ENCODE measurements at regions not wholly inside any gene's neighbourhood (a gene's known extent, or its start where the extent isn't known, plus 50 kb on each side); places are given as distances from the start of the nearest gene placed in this dataset.

- TF ChIP-seq CTCF (IDR thresholded peaks at IDR 0.05; ENCODE audit: low read depth, low read length) = no peak
- no peak for DNase-seq
- Histone ChIP-seq H3K36me3 (no peaks in the 10 kb centered on the region), H3K9me3 (no peaks in the 10 kb centered on the region), H3K4me3 (ENCODE audit: low read depth, low read length) (no peak overlapping the region), H3K27me3 (no peaks in the 10 kb centered on the region), H3K4me1 (no peaks in the 10 kb centered on the region)
These were observed 102.8 kb upstream of the TFAP2D start for GRCh38 chr6:50610562-50610961.

- no peak for TF ChIP-seq CTCF (IDR thresholded peaks at IDR 0.05; ENCODE audit: low read depth, low read length)
- H3K27me3 ChIP-seq = no peaks in the 10 kb centered on the region
- H3K4me1 ChIP-seq = no peaks in the 10 kb centered on the region
- no peak overlapping the region for H3K4me3 ChIP-seq (ENCODE audit: low read depth, low read length)
- no peaks in the 10 kb centered on the region for H3K36me3 ChIP-seq
- no peak for DNase-seq
- H3K9me3 ChIP-seq = no peaks in the 10 kb centered on the region; the same call in 1 of the 2 replicates
These were observed 77.9 kb upstream of the TFAP2D start for GRCh38 chr6:50635429-50635828.

GRCh38 chr6:50637267-50637666 is 76.1 kb upstream of the TFAP2D start:
- H3K9me3 ChIP-seq = no peaks in the 10 kb centered on the region; the same call in 1 of the 2 replicates
- H3K4me3 ChIP-seq (ENCODE audit: low read depth, low read length) = no peak overlapping the region
- no peaks in the 10 kb centered on the region for H3K4me1 ChIP-seq
- H3K27me3 ChIP-seq = no peaks in the 10 kb centered on the region
- no peaks in the 10 kb centered on the region for H3K36me3 ChIP-seq
- no peak for TF ChIP-seq CTCF (IDR thresholded peaks at IDR 0.05; ENCODE audit: low read depth, low read length)
- DNase-seq = no peak

- H3K4me1 ChIP-seq = peaks cover 3% of the 10 kb centered on the region; the same call in 1 of the 2 replicates
- no peaks in the 10 kb centered on the region for H3K27me3 ChIP-seq
- no peak overlapping the region for H3K4me3 ChIP-seq (ENCODE audit: low read depth, low read length)
- no peaks in the 10 kb centered on the region for H3K9me3 ChIP-seq
- no peak for DNase-seq
- no peak for TF ChIP-seq CTCF (IDR thresholded peaks at IDR 0.05; ENCODE audit: low read depth, low read length)
- no peaks in the 10 kb centered on the region for H3K36me3 ChIP-seq
These were observed 64.2 kb upstream of the TFAP2D start for GRCh38 chr6:50649086-50649485.

GRCh38 chr6:50653253-50653652 is 60.1 kb upstream of the TFAP2D start:
- TF ChIP-seq CTCF (IDR thresholded peaks at IDR 0.05; ENCODE audit: low read depth, low read length) = no peak; the same call in 1 of the 2 replicates
- DNase-seq = no peak
- no peaks in the 10 kb centered on the region for H3K36me3 ChIP-seq
- H3K4me1 ChIP-seq = peaks cover 3% of the 10 kb centered on the region; the same call in 1 of the 2 replicates
- no peaks in the 10 kb centered on the region for H3K27me3 ChIP-seq
- no peaks in the 10 kb centered on the region for H3K9me3 ChIP-seq
- H3K4me3 ChIP-seq (ENCODE audit: low read depth, low read length) = no peak overlapping the region

GRCh38 chr6:50654155-50654554 is 59.2 kb upstream of the TFAP2D start:
- Histone ChIP-seq H3K4me3 (ENCODE audit: low read depth, low read length) (no peak overlapping the region), H3K27me3 (no peaks in the 10 kb centered on the region), H3K9me3 (no peaks in the 10 kb centered on the region), H3K36me3 (no peaks in the 10 kb centered on the region), H3K4me1 (peaks cover 3% of the 10 kb centered on the region; the same call in 1 of the 2 replicates)
- DNase-seq = no peak
- no peak for TF ChIP-seq CTCF (IDR thresholded peaks at IDR 0.05; ENCODE audit: low read depth, low read length)

Measured in BE2C (cell line).